ENCODE measurements at regions not wholly inside any gene's neighbourhood (a gene's known extent, or its start where the extent isn't known, plus 50 kb on each side); places are given as distances from the start of the nearest gene placed in this dataset.

GRCh38 chr9:113646946-113647914 is 183.7 kb downstream of the RGS3 start:
- TF ChIP-seq, protein P1, sequence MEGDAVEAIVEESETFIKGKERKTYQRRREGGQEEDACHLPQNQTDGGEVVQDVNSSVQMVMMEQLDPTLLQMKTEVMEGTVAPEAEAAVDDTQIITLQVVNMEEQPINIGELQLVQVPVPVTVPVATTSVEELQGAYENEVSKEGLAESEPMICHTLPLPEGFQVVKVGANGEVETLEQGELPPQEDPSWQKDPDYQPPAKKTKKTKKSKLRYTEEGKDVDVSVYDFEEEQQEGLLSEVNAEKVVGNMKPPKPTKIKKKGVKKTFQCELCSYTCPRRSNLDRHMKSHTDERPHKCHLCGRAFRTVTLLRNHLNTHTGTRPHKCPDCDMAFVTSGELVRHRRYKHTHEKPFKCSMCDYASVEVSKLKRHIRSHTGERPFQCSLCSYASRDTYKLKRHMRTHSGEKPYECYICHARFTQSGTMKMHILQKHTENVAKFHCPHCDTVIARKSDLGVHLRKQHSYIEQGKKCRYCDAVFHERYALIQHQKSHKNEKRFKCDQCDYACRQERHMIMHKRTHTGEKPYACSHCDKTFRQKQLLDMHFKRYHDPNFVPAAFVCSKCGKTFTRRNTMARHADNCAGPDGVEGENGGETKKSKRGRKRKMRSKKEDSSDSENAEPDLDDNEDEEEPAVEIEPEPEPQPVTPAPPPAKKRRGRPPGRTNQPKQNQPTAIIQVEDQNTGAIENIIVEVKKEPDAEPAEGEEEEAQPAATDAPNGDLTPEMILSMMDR (conservative IDR thresholded peaks at IDR 0.05; ENCODE audit: low read length): no peak
- H3K4me3 ChIP-seq (ENCODE audit: low read length): no peak overlapping the region
- peak; percentile 37 for DNase-seq (ENCODE audit: low read depth)

- DNase-seq (ENCODE audit: low read depth): no peak
- H3K4me3 ChIP-seq (ENCODE audit: low read length): no peak overlapping the region
- TF ChIP-seq, protein P1 (conservative IDR thresholded peaks at IDR 0.05; ENCODE audit: low read length): no peak
These were observed 184.5 kb downstream of the RGS3 start for GRCh38 chr9:113648048-113648447.

DNA sequence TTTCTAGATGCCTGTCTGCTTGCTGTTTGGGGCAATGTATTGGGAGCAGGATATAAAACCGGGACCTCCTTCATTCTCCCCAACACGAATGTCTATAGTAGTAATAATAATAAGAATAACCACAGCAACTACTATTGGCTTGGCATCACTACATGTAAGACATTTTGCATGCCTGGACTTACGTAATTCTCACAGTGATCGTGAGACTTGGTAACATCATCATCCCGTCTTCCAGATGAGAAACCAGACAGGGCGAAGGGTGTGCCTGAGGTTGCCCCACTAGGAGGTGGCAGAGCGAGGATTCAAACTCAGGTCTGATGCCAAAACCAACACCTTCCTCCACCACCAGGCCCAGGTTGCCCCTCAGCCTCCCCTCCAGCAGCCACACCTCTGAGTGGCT is 185.1 kb downstream of the RGS3 start:
- TF ChIP-seq, protein P1 (conservative IDR thresholded peaks at IDR 0.05; ENCODE audit: low read length): no peak
- DNase-seq (ENCODE audit: low read depth): peak; percentile 77
- H3K4me3 ChIP-seq (ENCODE audit: low read length): no peak overlapping the region

GRCh38 chr9:113649054-113649453 is 185.5 kb downstream of the RGS3 start:
- no peak overlapping the region for H3K4me3 ChIP-seq (ENCODE audit: low read length)
- TF ChIP-seq, protein P1 (conservative IDR thresholded peaks at IDR 0.05; ENCODE audit: low read length): peak; percentile 2; the same call in 1 of the 2 replicates
- DNase-seq (ENCODE audit: low read depth): peak; percentile 86

- no peak for DNase-seq (ENCODE audit: low read depth)
- H3K4me3 ChIP-seq (ENCODE audit: low read length): no peak overlapping the region
- TF ChIP-seq, protein P1 (conservative IDR thresholded peaks at IDR 0.05; ENCODE audit: low read length): no peak
These were observed 186.3 kb downstream of the RGS3 start for GRCh38 chr9:113649855-113650206.

DNA sequence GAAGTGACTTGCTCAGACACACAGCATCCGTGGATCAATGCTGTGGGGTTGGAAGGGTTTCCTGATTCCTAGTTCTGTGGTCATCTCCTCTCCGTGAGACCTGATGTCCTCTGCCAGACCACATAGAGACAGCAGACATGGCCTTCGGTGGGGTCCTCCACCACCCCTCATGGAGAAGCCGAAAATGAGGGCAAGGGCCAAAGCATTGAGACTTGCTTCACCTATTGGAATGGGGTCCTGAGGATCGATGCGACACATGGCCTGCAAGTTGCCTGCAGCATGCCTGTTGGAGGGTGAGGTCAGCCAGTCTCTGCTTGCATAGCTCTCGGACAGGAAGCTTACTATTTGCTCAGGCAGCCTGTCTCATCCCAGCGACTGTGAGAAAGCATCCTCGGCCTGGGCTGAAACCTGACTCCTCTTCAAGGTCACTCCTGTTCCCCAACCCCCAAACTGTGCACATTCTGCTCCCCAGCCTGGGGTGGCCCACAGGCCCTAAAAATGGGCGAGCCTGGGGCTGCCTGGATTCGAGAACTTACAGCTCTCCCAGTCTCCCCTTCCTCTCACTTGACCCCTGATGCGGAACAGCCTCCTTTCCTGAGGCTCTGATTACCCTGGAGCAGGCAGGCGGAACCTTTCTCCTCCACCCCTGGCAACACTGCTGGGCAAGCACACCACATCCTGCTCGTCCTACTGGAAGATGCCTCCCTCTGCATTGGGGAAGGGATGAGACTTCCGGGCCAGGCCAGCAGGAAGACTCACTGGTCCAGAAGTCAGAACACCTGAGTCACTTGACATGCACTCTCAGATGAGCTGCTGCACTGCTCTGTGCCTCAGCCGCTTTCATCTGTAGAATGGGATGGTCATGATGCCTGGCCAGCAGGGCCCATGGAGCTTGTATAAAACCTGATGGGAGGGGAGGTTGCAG is 186.9 kb downstream of the RGS3 start:
- no peak overlapping the region for H3K4me3 ChIP-seq (ENCODE audit: low read length)
- TF ChIP-seq, protein P1 (conservative IDR thresholded peaks at IDR 0.05; ENCODE audit: low read length): no peak
- peak; percentile 73 for DNase-seq (ENCODE audit: low read depth)
